Right lobe of liver (tissue), 6 donors: ENCODE measurements at regions not wholly inside any gene's neighbourhood (a gene's known extent, or its start where the extent isn't known, plus 50 kb on each side); places are given as distances from the start of the nearest gene placed in this dataset.

Experiments used
- ATAC-seq, 4 donors: fragments of 200-7000 bp; cut with Tn5 transposase; one replicate each; pipeline ENCODE4 v1.9.1; 2020; ENCODE audit warnings: mild to moderate bottlenecking in 4 of 4, moderate library complexity in 4 of 4
- DNase-seq, 3 donors: peaks; one replicate each; pipeline ENCODE4 v3.0.0-alpha.2; 2020
- H3K27ac ChIP-seq, 3 donors: fragments of 200-600 bp; one replicate each; pipeline ENCODE4 v1.8.0; 2022
- H3K27me3 ChIP-seq, 2 donors: fragments of 200-600 bp; one replicate each; pipeline ENCODE4 v1.8.0; 2022
- H3K36me3 ChIP-seq, 4 donors: fragments of 200-600 bp; sonication (generic) in 1 of 4; one replicate each; pipeline versions ENCODE4 v1.5.1 to v1.8.0; 2017 to 2022; ENCODE audit warnings: control low read depth in 1 of 4
- H3K4me1 ChIP-seq, 4 donors: fragments of 200-600 bp; sonication (generic) in 1 of 4; one replicate each; pipeline versions ENCODE4 v1.5.1 to v1.8.0; 2017 to 2022; ENCODE audit warnings: control low read depth in 1 of 4
- H3K4me3 ChIP-seq, 3 donors: fragments of 200-600 bp; one replicate each; pipeline ENCODE4 v1.8.0; 2022
- H3K9me3 ChIP-seq, 4 donors: fragments of 200-600 bp; sonication (generic) in 1 of 4; one replicate each; pipeline versions ENCODE4 v1.5.1 to v1.8.0; 2017 to 2022; ENCODE audit warnings: control low read depth in 1 of 4
- POLR2A ChIP-seq: fragments of 450-650 bp; IDR thresholded peaks from one replicate; pipeline ENCODE4 v1.6.1; 2017; ENCODE audit warnings: antibody characterized with exemption, mild to moderate bottlenecking
- WGBS: methylation state at CpG from one replicate; pipeline ENCODE4 v1.1.6; 2018; ENCODE audit warnings: low coverage, low lambda C conversion rate; ENCODE audit not compliant: insufficient coverage; ENCODE audit errors: missing lambda C conversion rate; 5-methylcytosine and 5-hydroxymethylcytosine counted together
- intact Hi-C, 2 donors: fragments of 100-400 bp; cut with DNase I; formaldehyde crosslinking; loops; one replicate each; pipeline versions ENCODE4 v1.11.2 to v1.14.1; 2022
- TF ChIP-seq, protein P1 (sequence below), 4 donors: fragments of 200-600 bp in 3 of 4; fragments of 450-650 bp in 1 of 4; IDR thresholded peaks; one replicate each; pipeline versions ENCODE4 v1.5.1 to v1.8.0; 2016 to 2022; ENCODE audit warnings: antibody characterized with exemption in 4 of 4, mild to moderate bottlenecking in 2 of 4
- donor health status: DM: no; HTN: yes; CAD: no.
- donor health status: DM: no; HTN: no; CAD: no.
- donor health status: DM: no; HTN: no; CAD: no.
- donor health status: DM: no; HTN: yes; CAD: no.
- donor health status: DM: no; HTN: yes; CAD: no.

DNA sequence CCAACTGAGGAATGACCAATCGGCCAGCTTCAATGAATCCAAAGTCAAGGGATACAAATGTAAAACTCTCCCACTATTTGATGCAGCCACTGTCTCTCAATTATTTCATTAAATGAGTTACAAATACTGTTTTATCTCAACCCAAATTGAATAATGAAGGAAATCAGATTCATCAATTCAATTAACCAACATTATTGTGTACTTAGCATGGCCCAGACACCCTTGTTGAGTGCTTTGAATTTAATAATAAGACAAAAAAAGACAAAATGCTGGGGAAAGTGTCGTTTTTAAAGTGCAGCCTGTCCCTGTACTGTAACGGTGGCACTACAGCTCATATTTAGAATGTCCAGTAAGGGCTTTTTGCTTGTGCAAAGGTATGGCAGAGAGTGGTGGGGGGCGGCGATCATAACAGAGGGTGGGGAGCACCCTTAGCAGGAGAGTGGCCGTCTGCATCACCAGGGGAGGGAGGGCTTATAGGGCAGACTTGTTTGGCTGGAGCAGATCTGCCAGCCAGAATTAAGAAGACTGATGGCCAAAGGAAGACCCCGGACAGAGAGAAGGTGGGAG lies 123.8 kb upstream of the GALNT2 start:
- no peaks in the 10 kb centered on the region for H3K36me3 ChIP-seq
- no peaks in the 10 kb centered on the region for H3K9me3 ChIP-seq
- no peak overlapping the region for H3K27ac ChIP-seq
- no peak for DNase-seq
- H3K27me3 ChIP-seq: no peaks in the 10 kb centered on the region
- no peak for ATAC-seq
- H3K4me1 ChIP-seq: no peaks in the 10 kb centered on the region
- TF ChIP-seq, protein P1, sequence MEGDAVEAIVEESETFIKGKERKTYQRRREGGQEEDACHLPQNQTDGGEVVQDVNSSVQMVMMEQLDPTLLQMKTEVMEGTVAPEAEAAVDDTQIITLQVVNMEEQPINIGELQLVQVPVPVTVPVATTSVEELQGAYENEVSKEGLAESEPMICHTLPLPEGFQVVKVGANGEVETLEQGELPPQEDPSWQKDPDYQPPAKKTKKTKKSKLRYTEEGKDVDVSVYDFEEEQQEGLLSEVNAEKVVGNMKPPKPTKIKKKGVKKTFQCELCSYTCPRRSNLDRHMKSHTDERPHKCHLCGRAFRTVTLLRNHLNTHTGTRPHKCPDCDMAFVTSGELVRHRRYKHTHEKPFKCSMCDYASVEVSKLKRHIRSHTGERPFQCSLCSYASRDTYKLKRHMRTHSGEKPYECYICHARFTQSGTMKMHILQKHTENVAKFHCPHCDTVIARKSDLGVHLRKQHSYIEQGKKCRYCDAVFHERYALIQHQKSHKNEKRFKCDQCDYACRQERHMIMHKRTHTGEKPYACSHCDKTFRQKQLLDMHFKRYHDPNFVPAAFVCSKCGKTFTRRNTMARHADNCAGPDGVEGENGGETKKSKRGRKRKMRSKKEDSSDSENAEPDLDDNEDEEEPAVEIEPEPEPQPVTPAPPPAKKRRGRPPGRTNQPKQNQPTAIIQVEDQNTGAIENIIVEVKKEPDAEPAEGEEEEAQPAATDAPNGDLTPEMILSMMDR (IDR thresholded peaks at IDR 0.05): no peak
- no peak for TF ChIP-seq POLR2A
- WGBS: 80% methylated on average over 7 of the region's 7 CpGs
- no peak overlapping the region for H3K4me3 ChIP-seq
- intact Hi-C loops: no loop called here

DNA sequence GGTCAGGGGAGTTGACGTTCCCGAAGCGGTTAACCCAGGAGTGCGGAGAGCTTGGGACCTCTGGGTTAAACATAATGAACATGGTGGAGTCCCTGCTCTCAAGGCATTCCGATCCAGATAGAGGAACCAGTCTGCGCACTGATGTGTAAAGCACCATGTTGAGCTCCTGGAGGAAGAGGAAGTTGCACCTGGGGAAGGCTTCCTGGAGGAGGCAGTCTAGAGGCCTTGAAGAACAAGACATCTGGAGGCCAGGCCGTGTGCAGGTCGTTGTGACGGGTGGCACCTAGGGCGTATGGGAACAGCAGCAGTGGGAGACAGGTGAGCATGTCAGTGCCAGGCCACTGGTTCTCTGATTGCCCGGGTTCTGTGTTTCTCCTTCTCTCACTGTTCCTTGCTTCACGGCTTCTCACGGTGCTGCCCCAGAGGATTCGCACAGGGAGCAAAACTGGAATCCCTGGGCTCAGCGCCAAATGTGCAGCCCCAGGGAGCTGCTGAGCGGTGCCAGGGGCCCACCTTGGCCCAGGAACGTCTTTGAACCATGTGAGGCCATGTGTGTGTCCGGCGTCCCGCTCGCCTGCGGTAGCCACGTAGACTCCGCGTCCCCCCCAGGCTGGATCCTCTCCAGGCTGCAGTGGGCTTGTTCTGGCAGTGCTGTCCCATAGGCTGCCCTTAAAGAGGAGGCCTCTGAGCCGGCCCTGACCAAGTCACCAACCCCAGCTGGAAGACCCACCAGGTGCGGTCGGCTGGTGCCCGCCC lies 122.9 kb upstream of the GALNT2 start:
- intact Hi-C loops: no loop called here
- Histone ChIP-seq H3K4me3 (no peak overlapping the region), H3K27ac (no peak overlapping the region), H3K4me1 (no peaks in the 10 kb centered on the region), H3K27me3 (no peaks in the 10 kb centered on the region), H3K9me3 (no peaks in the 10 kb centered on the region), H3K36me3 (no peaks in the 10 kb centered on the region)
- ATAC-seq (no peak), DNase-seq (no peak)
- 100% methylated on average over 3 of the region's 29 CpGs for whole genome bisulfite sequencing
- TF ChIP-seq, protein P1 (IDR thresholded peaks at IDR 0.05): no peak
- no peak for TF ChIP-seq POLR2A

DNA sequence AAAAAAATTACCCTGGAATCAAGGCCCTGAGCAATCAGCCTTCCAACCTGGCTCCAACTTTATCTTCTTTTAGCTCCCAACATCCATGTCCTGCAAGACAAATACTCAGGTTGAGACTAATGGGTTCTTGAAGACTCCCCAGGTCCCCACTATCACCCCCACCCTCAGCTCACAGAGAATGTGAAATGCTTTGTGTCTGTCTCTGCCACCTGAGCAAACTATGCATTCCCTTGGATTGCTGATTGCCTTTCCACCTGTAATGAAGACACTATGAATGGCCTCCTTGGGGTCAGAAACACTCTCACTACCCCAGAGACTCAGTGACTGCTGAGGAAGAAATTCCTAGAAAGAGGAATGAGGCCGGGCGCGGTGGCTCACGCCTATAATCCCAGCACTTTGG lies 121.2 kb upstream of the GALNT2 start:
- H3K27me3 ChIP-seq: no peaks in the 10 kb centered on the region
- intact Hi-C loops: no loop called here
- no peaks in the 10 kb centered on the region for H3K9me3 ChIP-seq
- no peak overlapping the region for H3K4me3 ChIP-seq
- ATAC-seq (no peak), DNase-seq (no peak)
- 100% methylated on average over 1 of the region's 4 CpGs for WGBS
- TF ChIP-seq, protein P1 (IDR thresholded peaks at IDR 0.05): no peak
- no peak for TF ChIP-seq POLR2A
- H3K36me3 ChIP-seq: no peaks in the 10 kb centered on the region
- H3K27ac ChIP-seq: no peak overlapping the region
- H3K4me1 ChIP-seq: no peaks in the 10 kb centered on the region

DNA sequence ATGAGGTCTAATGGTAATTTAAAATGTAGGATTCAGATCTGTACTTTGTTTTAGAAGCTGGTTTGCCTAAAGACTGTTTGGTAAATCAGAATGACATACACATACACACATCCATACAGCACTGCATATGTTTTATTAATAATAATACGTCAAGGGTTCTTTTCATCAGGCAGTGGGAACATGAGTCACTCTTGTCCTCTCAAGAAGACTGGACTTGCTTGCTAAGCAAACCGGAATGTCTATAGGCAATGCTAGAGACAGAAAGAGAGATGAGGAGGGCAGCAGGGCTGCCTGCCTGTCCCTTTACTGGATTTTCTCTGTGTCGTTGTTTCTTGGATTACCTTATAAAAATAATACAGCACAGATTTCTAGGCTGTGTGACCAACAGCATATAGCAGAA lies 119.1 kb upstream of the GALNT2 start:
- no peaks in the 10 kb centered on the region for H3K4me1 ChIP-seq
- WGBS: 71% methylated on average over 3 of the region's 3 CpGs
- no peak for TF ChIP-seq POLR2A
- TF ChIP-seq, protein P1 (IDR thresholded peaks at IDR 0.05): no peak
- H3K27me3 ChIP-seq: no peaks in the 10 kb centered on the region
- DNase-seq: no peak
- intact Hi-C loops: no loop called here
- H3K9me3 ChIP-seq: no peaks in the 10 kb centered on the region
- H3K4me3 ChIP-seq: no peak overlapping the region
- H3K27ac ChIP-seq: no peak overlapping the region
- ATAC-seq: no peak
- H3K36me3 ChIP-seq: no peaks in the 10 kb centered on the region
